ENCODE measurements at regions not wholly inside any gene's neighbourhood (a gene's known extent, or its start where the extent isn't known, plus 50 kb on each side); places are given as distances from the start of the nearest gene placed in this dataset.
A peak's percentile ranks its signal among the peaks of the same experiment; 100 is the strongest.
"Not testable (repeated sequence)": the region's sequence is repeated elsewhere in the genome, so short reads cannot be mapped to it uniquely, and the experiment has no call there.

DNA sequence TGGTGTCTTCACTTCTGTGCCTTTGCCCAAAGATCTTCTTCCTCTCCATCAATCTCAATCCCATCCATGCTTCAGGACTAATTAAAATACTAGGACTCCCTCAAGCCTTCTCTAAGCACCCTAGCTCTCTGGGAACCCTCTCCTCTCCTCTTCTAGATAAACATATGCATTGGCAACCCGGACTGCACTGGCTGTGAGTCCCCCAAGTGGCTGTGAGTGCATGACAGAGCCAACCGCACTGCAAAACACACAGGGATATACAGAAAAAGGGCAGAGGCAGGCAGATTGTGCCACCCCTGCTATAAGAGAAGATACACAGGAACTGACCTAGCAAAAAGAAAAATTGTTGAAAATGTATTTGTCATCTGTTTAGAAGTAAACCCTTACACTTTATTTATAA, 457.1 kb downstream of the MFSD1 start:
- Histone ChIP-seq H3K4me1 (ENCODE audit: control insufficient read depth, insufficient read depth, low read length) (no peaks in the 10 kb centered on the region), H3K36me3 (ENCODE audit: control insufficient read depth, insufficient read depth, low read length) (no peaks in the 10 kb centered on the region), H3K4me3 (ENCODE audit: low read length) (no peak overlapping the region), H3K9me3 (ENCODE audit: control insufficient read depth, low read length) (no peaks in the 10 kb centered on the region), H3K27me3 (ENCODE audit: control insufficient read depth, insufficient read depth, low read length, poor library complexity, severe bottlenecking) (peaks cover 60% of the 10 kb centered on the region), H3K9ac (ENCODE audit: extremely low read depth, low read length, poor library complexity, severe bottlenecking) (no peak overlapping the region), H3K27ac (ENCODE audit: low read depth, low read length) (no peak overlapping the region)
- Mint-ChIP-seq H3K4me1 (no peaks in the 10 kb centered on the region), H3K27ac (no peak overlapping the region), H3K9me3 (no peaks in the 10 kb centered on the region), H3K36me3 (ENCODE audit: low read depth) (no peaks in the 10 kb centered on the region), H3K4me3 (no peak overlapping the region), H3K27me3 (ENCODE audit: insufficient read depth) (peaks cover 33% of the 10 kb centered on the region)
- WGBS, 2 experiments (ENCODE audit: insufficient coverage in 1 of 2, insufficient read length in 1 of 2): 70 to 100% methylated on average over 1 to 2 of the region's 2 CpGs
- no peak for TF ChIP-seq CTCF (conservative IDR thresholded peaks at IDR 0.05)
- DNase-seq: no peak

DNA sequence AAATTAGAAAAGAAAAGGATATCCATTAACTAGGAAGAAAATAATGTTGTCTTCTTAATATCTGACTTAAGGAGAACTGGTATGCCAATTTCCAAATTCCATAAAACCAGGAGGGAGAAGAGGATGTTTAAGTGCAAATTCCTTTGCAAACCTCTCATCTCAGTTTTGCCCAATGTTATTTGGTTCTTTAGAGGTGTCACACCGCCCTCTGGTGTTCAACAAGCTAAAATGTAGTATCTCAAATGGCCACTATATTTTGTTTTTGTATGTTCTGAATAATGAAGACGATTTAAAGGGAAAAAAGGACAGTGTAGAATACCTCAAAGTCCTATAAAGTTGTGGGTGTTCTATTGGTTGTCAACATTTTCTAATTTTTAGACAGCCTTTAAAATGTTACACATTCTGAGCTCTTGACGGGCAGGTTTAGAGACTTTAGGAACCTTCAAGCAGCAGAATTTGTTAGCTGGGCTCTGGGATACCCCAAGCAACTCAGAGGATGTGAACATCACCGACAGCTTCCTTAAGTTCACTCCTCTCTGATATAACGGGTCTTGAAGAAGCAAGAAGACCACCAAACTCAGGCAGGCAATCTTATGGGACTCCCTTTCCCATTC, 458.3 kb downstream of the MFSD1 start:
- 34 to 55% methylated on average over 1 to 5 of the region's 5 CpGs for WGBS, 2 experiments (ENCODE audit: insufficient coverage in 1 of 2, insufficient read length in 1 of 2)
- Histone ChIP-seq H3K9ac (ENCODE audit: extremely low read depth, low read length, poor library complexity, severe bottlenecking) (no peak overlapping the region), H3K36me3 (ENCODE audit: control insufficient read depth, insufficient read depth, low read length) (no peaks in the 10 kb centered on the region), H3K27ac (ENCODE audit: low read depth, low read length) (no peak overlapping the region), H3K4me3 (ENCODE audit: low read length) (no peak overlapping the region), H3K9me3 (ENCODE audit: control insufficient read depth, low read length) (no peaks in the 10 kb centered on the region), H3K27me3 (ENCODE audit: control insufficient read depth, insufficient read depth, low read length, poor library complexity, severe bottlenecking) (peaks cover 48% of the 10 kb centered on the region), H3K4me1 (ENCODE audit: control insufficient read depth, insufficient read depth, low read length) (no peaks in the 10 kb centered on the region)
- Mint-ChIP-seq H3K4me3 (no peak overlapping the region), H3K27me3 (ENCODE audit: insufficient read depth) (peaks cover 21% of the 10 kb centered on the region), H3K4me1 (no peaks in the 10 kb centered on the region), H3K27ac (no peak overlapping the region), H3K36me3 (ENCODE audit: low read depth) (no peaks in the 10 kb centered on the region), H3K9me3 (no peaks in the 10 kb centered on the region)
- DNase-seq: peak; percentile 71
- TF ChIP-seq CTCF (conservative IDR thresholded peaks at IDR 0.05): peak; percentile 88

GRCh38 chr3:159261333-159261732, 459.5 kb downstream of the MFSD1 start:
- not testable (repeated sequence) for H3K27ac ChIP-seq (ENCODE audit: low read depth, low read length); H3K9ac ChIP-seq (ENCODE audit: extremely low read depth, low read length, poor library complexity, severe bottlenecking); H3K4me3 Mint-ChIP-seq; H3K4me1 ChIP-seq (ENCODE audit: control insufficient read depth, insufficient read depth, low read length); H3K36me3 Mint-ChIP-seq (ENCODE audit: low read depth); H3K27ac Mint-ChIP-seq; H3K36me3 ChIP-seq (ENCODE audit: control insufficient read depth, insufficient read depth, low read length); H3K4me3 ChIP-seq (ENCODE audit: low read length); H3K9me3 Mint-ChIP-seq; DNase-seq; H3K9me3 ChIP-seq (ENCODE audit: control insufficient read depth, low read length); H3K4me1 Mint-ChIP-seq
- WGBS, 2 experiments (ENCODE audit: insufficient coverage in 1 of 2, insufficient read length in 1 of 2): 83 to 88% methylated on average over 2 to 4 of the region's 4 CpGs
- peaks cover 15% of the 10 kb centered on the region for H3K27me3 Mint-ChIP-seq (ENCODE audit: insufficient read depth)
- H3K27me3 ChIP-seq (ENCODE audit: control insufficient read depth, insufficient read depth, low read length, poor library complexity, severe bottlenecking): peaks cover 36% of the 10 kb centered on the region

All from endodermal cell (in vitro differentiated cells).